ENCODE measurements at regions not wholly inside any gene's neighbourhood (a gene's known extent, or its start where the extent isn't known, plus 50 kb on each side); places are given as distances from the start of the nearest gene placed in this dataset.
"Not testable (repeated sequence)": the region's sequence is repeated elsewhere in the genome, so short reads cannot be mapped to it uniquely, and the experiment has no call there.

DNA sequence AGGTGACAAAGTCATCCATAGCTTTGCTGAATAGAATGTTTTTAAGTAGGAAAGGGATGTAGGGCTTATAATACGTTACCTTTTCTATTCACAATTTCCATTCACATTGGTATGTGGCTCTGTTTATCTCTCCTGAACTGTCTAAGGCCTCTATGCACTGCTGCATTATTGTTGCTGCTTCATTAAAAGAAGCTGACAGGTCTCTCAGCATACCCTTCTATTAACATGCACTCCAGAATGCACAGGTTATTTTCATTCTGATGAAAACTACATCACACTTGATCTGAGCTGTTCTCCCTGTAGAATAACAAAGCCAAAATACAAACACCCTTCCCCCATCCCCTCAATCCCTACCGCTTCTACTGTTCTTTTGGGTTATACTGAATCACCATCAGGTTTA lies 399.3 kb downstream of the TBC1D32 start (continued):
- TF ChIP-seq, protein P1, sequence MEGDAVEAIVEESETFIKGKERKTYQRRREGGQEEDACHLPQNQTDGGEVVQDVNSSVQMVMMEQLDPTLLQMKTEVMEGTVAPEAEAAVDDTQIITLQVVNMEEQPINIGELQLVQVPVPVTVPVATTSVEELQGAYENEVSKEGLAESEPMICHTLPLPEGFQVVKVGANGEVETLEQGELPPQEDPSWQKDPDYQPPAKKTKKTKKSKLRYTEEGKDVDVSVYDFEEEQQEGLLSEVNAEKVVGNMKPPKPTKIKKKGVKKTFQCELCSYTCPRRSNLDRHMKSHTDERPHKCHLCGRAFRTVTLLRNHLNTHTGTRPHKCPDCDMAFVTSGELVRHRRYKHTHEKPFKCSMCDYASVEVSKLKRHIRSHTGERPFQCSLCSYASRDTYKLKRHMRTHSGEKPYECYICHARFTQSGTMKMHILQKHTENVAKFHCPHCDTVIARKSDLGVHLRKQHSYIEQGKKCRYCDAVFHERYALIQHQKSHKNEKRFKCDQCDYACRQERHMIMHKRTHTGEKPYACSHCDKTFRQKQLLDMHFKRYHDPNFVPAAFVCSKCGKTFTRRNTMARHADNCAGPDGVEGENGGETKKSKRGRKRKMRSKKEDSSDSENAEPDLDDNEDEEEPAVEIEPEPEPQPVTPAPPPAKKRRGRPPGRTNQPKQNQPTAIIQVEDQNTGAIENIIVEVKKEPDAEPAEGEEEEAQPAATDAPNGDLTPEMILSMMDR (IDR thresholded peaks at IDR 0.05): no peak
- no peak for TF ChIP-seq CHD2 (IDR thresholded peaks at IDR 0.05; ENCODE audit: low read length, partially characterized antibody)
- TF ChIP-seq, protein P2, sequence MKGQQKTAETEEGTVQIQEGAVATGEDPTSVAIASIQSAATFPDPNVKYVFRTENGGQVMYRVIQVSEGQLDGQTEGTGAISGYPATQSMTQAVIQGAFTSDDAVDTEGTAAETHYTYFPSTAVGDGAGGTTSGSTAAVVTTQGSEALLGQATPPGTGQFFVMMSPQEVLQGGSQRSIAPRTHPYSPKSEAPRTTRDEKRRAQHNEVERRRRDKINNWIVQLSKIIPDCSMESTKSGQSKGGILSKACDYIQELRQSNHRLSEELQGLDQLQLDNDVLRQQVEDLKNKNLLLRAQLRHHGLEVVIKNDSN (IDR thresholded peaks at IDR 0.05; ENCODE audit: borderline replicate concordance, low read depth): no peak
- TF ChIP-seq EZH2phosphoT487 (IDR thresholded peaks at IDR 0.05; ENCODE audit: borderline replicate concordance, low read depth): no peak
- no peak for TF ChIP-seq GABPA (IDR thresholded peaks at IDR 0.05; ENCODE audit: low read depth)
- TF ChIP-seq FOSL2 (IDR thresholded peaks at IDR 0.05; ENCODE audit: borderline replicate concordance, low read depth): no peak
- no peak for TF ChIP-seq SIN3A (IDR thresholded peaks at IDR 0.05; ENCODE audit: borderline replicate concordance, low read depth, low read length)
- TF ChIP-seq MXI1 (IDR thresholded peaks at IDR 0.05; ENCODE audit: low read depth, low read length): no peak
- TF ChIP-seq RXRA (IDR thresholded peaks at IDR 0.05; ENCODE audit: borderline replicate concordance, low read depth): no peak
- no peak for TF ChIP-seq YY1 (IDR thresholded peaks at IDR 0.05; ENCODE audit: low read depth)
- TF ChIP-seq FOXM1 (IDR thresholded peaks at IDR 0.05; ENCODE audit: low read depth): no peak
- TF ChIP-seq FOXJ3 (CRISPR knock-in tag; IDR thresholded peaks at IDR 0.05): no peak

DNA sequence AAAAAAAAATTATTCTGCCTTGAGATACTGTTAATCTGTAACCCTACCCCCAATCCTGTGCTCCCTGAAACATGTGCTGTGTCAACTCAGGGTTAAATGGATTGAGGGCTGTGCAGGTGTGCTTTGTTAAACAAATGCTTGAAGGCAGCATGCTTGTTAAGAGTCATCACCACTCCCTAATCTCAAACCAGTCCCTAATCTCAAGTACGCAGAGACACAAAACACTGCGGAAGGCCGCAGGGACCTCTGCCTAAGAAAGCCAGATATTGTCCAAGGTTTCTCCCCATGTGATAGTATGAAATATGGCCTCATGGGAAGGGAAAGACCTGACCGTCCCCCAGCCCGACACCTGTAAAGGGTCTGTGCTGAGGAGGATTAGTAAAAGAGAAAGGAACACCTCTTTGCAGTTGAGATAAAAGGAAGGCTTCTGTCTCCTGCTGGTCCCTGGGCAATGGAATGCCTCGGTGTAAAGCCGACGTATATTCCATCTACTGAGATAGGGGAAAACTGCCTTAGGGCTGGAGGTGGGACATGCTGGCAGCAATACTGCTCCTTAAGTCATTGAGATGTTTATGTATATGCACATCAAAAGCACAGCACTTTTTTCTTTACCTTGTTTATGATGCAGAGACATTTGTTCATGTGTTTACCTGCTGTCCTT lies 402.6 kb downstream of the TBC1D32 start:
- H3K27me3 ChIP-seq (ENCODE audit: insufficient read depth); H3F3A ChIP-seq (replicated peaks; ENCODE audit: insufficient read depth); H4K20me1 ChIP-seq (ENCODE audit: insufficient read depth); CTCF ChIA-PET; H3K79me2 ChIP-seq (ENCODE audit: insufficient read depth); H3K9me2 ChIP-seq; DNase-seq; H3K4me3 ChIP-seq (ENCODE audit: low read depth in 2 of 2, low read length in 1 of 2); H3K36me3 ChIP-seq (replicated peaks in 1 of 2; ENCODE audit: control insufficient read depth in 1 of 2, insufficient read depth in 2 of 2, low read length in 1 of 2); H3K4me2 ChIP-seq; H3K9ac ChIP-seq; H3K9me3 ChIP-seq; POLR2A ChIA-PET; H2AFZ ChIP-seq (ENCODE audit: low read depth); H3K27ac ChIP-seq (ENCODE audit: low read depth in 2 of 2, low read length in 1 of 2); H3K4me1 ChIP-seq (ENCODE audit: control insufficient read depth in 1 of 2, insufficient read depth in 2 of 2, low read depth in 1 of 2, low read length in 1 of 2): not testable (repeated sequence)
- 53% methylated on average over 8 of the region's 8 CpGs for WGBS (ENCODE audit: low lambda C conversion rate)

DNA sequence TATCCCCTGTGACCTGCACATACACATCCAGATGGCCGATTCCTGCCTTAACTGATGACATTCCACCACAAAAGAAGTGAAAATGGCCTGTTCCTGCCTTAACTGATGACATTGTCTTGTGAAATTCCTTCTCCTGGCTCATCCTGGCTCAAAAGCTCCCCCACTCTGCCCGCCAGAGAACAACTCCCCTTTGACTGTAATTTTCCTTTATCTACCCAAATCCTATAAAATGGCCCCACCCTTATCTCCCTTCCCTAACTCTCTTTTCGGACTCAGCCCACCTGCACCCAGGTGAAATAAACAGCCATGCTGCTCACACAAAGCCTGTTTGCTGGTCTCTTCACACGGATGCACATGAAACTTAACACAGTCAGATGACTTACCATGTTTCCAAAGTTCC lies 403.8 kb downstream of the TBC1D32 start:
- H3K4me1 ChIP-seq (ENCODE audit: control insufficient read depth in 1 of 2, insufficient read depth in 2 of 2, low read depth in 1 of 2, low read length in 1 of 2); H3K79me2 ChIP-seq (ENCODE audit: insufficient read depth); CTCF ChIA-PET; H3K9ac ChIP-seq; H3K27ac ChIP-seq (ENCODE audit: low read depth in 2 of 2, low read length in 1 of 2); H3K9me3 ChIP-seq; H3K4me2 ChIP-seq; DNase-seq; H2AFZ ChIP-seq (ENCODE audit: low read depth); H4K20me1 ChIP-seq (ENCODE audit: insufficient read depth); H3K9me2 ChIP-seq; H3K27me3 ChIP-seq (ENCODE audit: insufficient read depth); POLR2A ChIA-PET; H3F3A ChIP-seq (replicated peaks; ENCODE audit: insufficient read depth); H3K36me3 ChIP-seq (replicated peaks in 1 of 2; ENCODE audit: control insufficient read depth in 1 of 2, insufficient read depth in 2 of 2, low read length in 1 of 2); H3K4me3 ChIP-seq (ENCODE audit: low read depth in 2 of 2, low read length in 1 of 2): not testable (repeated sequence)
- 24% methylated on average over 4 of the region's 4 CpGs for WGBS (ENCODE audit: low lambda C conversion rate)
